ENCODE measurements at regions not wholly inside any gene's neighbourhood (a gene's known extent, or its start where the extent isn't known, plus 50 kb on each side); places are given as distances from the start of the nearest gene placed in this dataset.
A peak's percentile ranks its signal among the peaks of the same experiment; 100 is the strongest.
"Not testable (repeated sequence)": the region's sequence is repeated elsewhere in the genome, so short reads cannot be mapped to it uniquely, and the experiment has no call there.

GRCh38 chr5:82532075-82532474 is 253.9 kb upstream of the RPS23 start:
- H3K27me3 ChIP-seq (ENCODE audit: control insufficient read depth, insufficient read depth, low read length); DNase-seq; H3K4me3 ChIP-seq (ENCODE audit: insufficient read depth, low read depth, low read length); H3K36me3 ChIP-seq (replicated peaks; ENCODE audit: control insufficient read depth, insufficient read depth, low read length): not testable (repeated sequence)

GRCh38 chr5:82526540-82526939 is 248.4 kb upstream of the RPS23 start:
- no peak overlapping the region for H3K4me3 ChIP-seq (ENCODE audit: insufficient read depth, low read depth, low read length)
- no peaks in the 10 kb centered on the region for H3K27me3 ChIP-seq (ENCODE audit: control insufficient read depth, insufficient read depth, low read length)
- no peak for DNase-seq
- no peaks in the 10 kb centered on the region for H3K36me3 ChIP-seq (replicated peaks; ENCODE audit: control insufficient read depth, insufficient read depth, low read length)

GRCh38 chr5:82525626-82526025 is 247.5 kb upstream of the RPS23 start:
- Histone ChIP-seq H3K36me3 (replicated peaks; ENCODE audit: control insufficient read depth, insufficient read depth, low read length) (no peaks in the 10 kb centered on the region), H3K4me3 (ENCODE audit: insufficient read depth, low read depth, low read length) (no peak overlapping the region), H3K27me3 (ENCODE audit: control insufficient read depth, insufficient read depth, low read length) (no peaks in the 10 kb centered on the region)
- DNase-seq, result no peak

GRCh38 chr5:82523633-82524032 is 245.5 kb upstream of the RPS23 start:
- H3K4me3 ChIP-seq (ENCODE audit: insufficient read depth, low read depth, low read length), result no peak overlapping the region
- no peaks in the 10 kb centered on the region for H3K36me3 ChIP-seq (replicated peaks; ENCODE audit: control insufficient read depth, insufficient read depth, low read length)
- DNase-seq, result peak; percentile 6
- H3K27me3 ChIP-seq (ENCODE audit: control insufficient read depth, insufficient read depth, low read length), result no peaks in the 10 kb centered on the region

- DNase-seq, result no peak
- no peaks in the 10 kb centered on the region for H3K27me3 ChIP-seq (ENCODE audit: control insufficient read depth, insufficient read depth, low read length)
- H3K36me3 ChIP-seq (replicated peaks; ENCODE audit: control insufficient read depth, insufficient read depth, low read length), result no peaks in the 10 kb centered on the region
- no peak overlapping the region for H3K4me3 ChIP-seq (ENCODE audit: insufficient read depth, low read depth, low read length)
Measured at GRCh38 chr5:82522897-82523296, 244.7 kb upstream of the RPS23 start.

- no peak for DNase-seq
- no peaks in the 10 kb centered on the region for H3K36me3 ChIP-seq (replicated peaks; ENCODE audit: control insufficient read depth, insufficient read depth, low read length)
- H3K27me3 ChIP-seq (ENCODE audit: control insufficient read depth, insufficient read depth, low read length), result no peaks in the 10 kb centered on the region
- H3K4me3 ChIP-seq (ENCODE audit: insufficient read depth, low read depth, low read length), result no peak overlapping the region
Measured at GRCh38 chr5:82521431-82522051, 243.4 kb upstream of the RPS23 start.

GRCh38 chr5:82519558-82519957 is 241.4 kb upstream of the RPS23 start:
- H3K27me3 ChIP-seq (ENCODE audit: control insufficient read depth, insufficient read depth, low read length), result no peaks in the 10 kb centered on the region
- no peaks in the 10 kb centered on the region for H3K36me3 ChIP-seq (replicated peaks; ENCODE audit: control insufficient read depth, insufficient read depth, low read length)
- DNase-seq, result no peak
- no peak overlapping the region for H3K4me3 ChIP-seq (ENCODE audit: insufficient read depth, low read depth, low read length)

- no peak overlapping the region for H3K4me3 ChIP-seq (ENCODE audit: insufficient read depth, low read depth, low read length)
- H3K36me3 ChIP-seq (replicated peaks; ENCODE audit: control insufficient read depth, insufficient read depth, low read length), result no peaks in the 10 kb centered on the region
- H3K27me3 ChIP-seq (ENCODE audit: control insufficient read depth, insufficient read depth, low read length), result no peaks in the 10 kb centered on the region
- no peak for DNase-seq
Measured at GRCh38 chr5:82517544-82518075, 239.5 kb upstream of the RPS23 start.

- H3K4me3 ChIP-seq (ENCODE audit: insufficient read depth, low read depth, low read length), result no peak overlapping the region
- H3K27me3 ChIP-seq (ENCODE audit: control insufficient read depth, insufficient read depth, low read length), result no peaks in the 10 kb centered on the region
- H3K36me3 ChIP-seq (replicated peaks; ENCODE audit: control insufficient read depth, insufficient read depth, low read length), result no peaks in the 10 kb centered on the region
- DNase-seq, result no peak
Measured at GRCh38 chr5:82513738-82514137, 235.6 kb upstream of the RPS23 start.

- no peaks in the 10 kb centered on the region for H3K27me3 ChIP-seq (ENCODE audit: control insufficient read depth, insufficient read depth, low read length)
- no peak overlapping the region for H3K4me3 ChIP-seq (ENCODE audit: insufficient read depth, low read depth, low read length)
- H3K36me3 ChIP-seq (replicated peaks; ENCODE audit: control insufficient read depth, insufficient read depth, low read length), result no peaks in the 10 kb centered on the region
- DNase-seq, result no peak
Measured at GRCh38 chr5:82512025-82512424, 233.9 kb upstream of the RPS23 start.

- H3K27me3 ChIP-seq (ENCODE audit: control insufficient read depth, insufficient read depth, low read length), result no peaks in the 10 kb centered on the region
- no peak for DNase-seq
Measured at GRCh38 chr5:82511134-82511533, 233.0 kb upstream of the RPS23 start.

GRCh38 chr5:82509762-82510161 is 231.6 kb upstream of the RPS23 start:
- peak; percentile 5 for DNase-seq

More at GRCh38 chr5:82511134-82511533, 233.0 kb upstream of the RPS23 start:
- Histone ChIP-seq H3K4me3 (ENCODE audit: insufficient read depth, low read depth, low read length) (no peak overlapping the region), H3K36me3 (replicated peaks; ENCODE audit: control insufficient read depth, insufficient read depth, low read length) (no peaks in the 10 kb centered on the region)

GRCh38 chr5:82506390-82506789 is 228.2 kb upstream of the RPS23 start:
- not testable (repeated sequence) for H3K27me3 ChIP-seq (ENCODE audit: control insufficient read depth, insufficient read depth, low read length); H3K36me3 ChIP-seq (replicated peaks; ENCODE audit: control insufficient read depth, insufficient read depth, low read length); H3K4me3 ChIP-seq (ENCODE audit: insufficient read depth, low read depth, low read length)

More at GRCh38 chr5:82509762-82510161, 231.6 kb upstream of the RPS23 start:
- Histone ChIP-seq H3K36me3 (replicated peaks; ENCODE audit: control insufficient read depth, insufficient read depth, low read length) (no peaks in the 10 kb centered on the region), H3K4me3 (ENCODE audit: insufficient read depth, low read depth, low read length) (no peak overlapping the region), H3K27me3 (ENCODE audit: control insufficient read depth, insufficient read depth, low read length) (no peaks in the 10 kb centered on the region)

GRCh38 chr5:82499725-82500244 is 221.6 kb upstream of the RPS23 start:
- no peaks in the 10 kb centered on the region for H3K36me3 ChIP-seq (replicated peaks; ENCODE audit: control insufficient read depth, insufficient read depth, low read length)
- H3K27me3 ChIP-seq (ENCODE audit: control insufficient read depth, insufficient read depth, low read length), result no peaks in the 10 kb centered on the region
- H3K4me3 ChIP-seq (ENCODE audit: insufficient read depth, low read depth, low read length), result no peak overlapping the region
- no peak for DNase-seq

More at GRCh38 chr5:82506390-82506789, 228.2 kb upstream of the RPS23 start:
- not testable (repeated sequence) for DNase-seq

GRCh38 chr5:82497242-82497641 is 219.1 kb upstream of the RPS23 start:
- Histone ChIP-seq H3K4me3 (ENCODE audit: insufficient read depth, low read depth, low read length) (no peak overlapping the region), H3K36me3 (replicated peaks; ENCODE audit: control insufficient read depth, insufficient read depth, low read length) (no peaks in the 10 kb centered on the region), H3K27me3 (ENCODE audit: control insufficient read depth, insufficient read depth, low read length) (no peaks in the 10 kb centered on the region)
- no peak for DNase-seq
